Activated CD8-positive, alpha-beta T cell treated with anti-CD3 and anti-CD28 coated beads for 36 hours (primary cell): ENCODE measurements at regions not wholly inside any gene's neighbourhood (a gene's known extent, or its start where the extent isn't known, plus 50 kb on each side); places are given as distances from the start of the nearest gene placed in this dataset.
A peak's percentile ranks its signal among the peaks of the same experiment; 100 is the strongest.
"Not testable (repeated sequence)": the region's sequence is repeated elsewhere in the genome, so short reads cannot be mapped to it uniquely, and the experiment has no call there.

ENCODE experiments used
- ATAC-seq: fragments of 200-7000 bp; cut with Tn5 transposase; one replicate; pipeline ENCODE4 v1.10.0; 2021; ENCODE audit warnings: mild to moderate bottlenecking, moderate library complexity
- CTCF ChIA-PET: fragments of 350-600 bp; sonication (Branson Sonifier 250); formaldehyde crosslinking; loops from one replicate; lab custom pipeline; 2021; ENCODE audit warnings: antibody characterized with exemption; lab: Charles Lee
- POLR2A ChIA-PET: fragments of 350-600 bp; sonication (Branson Sonifier 250); formaldehyde crosslinking; loops from one replicate; lab custom pipeline; 2021; ENCODE audit warnings: antibody characterized with exemption; lab: Charles Lee
- DNase-seq: peaks from one replicate; pipeline ENCODE4 v3.0.0-alpha.2; 2020
- H3K27ac Mint-ChIP-seq: one replicate; pipeline ENCODE4 v1.8.0; 2021; ENCODE audit warnings: mild to moderate bottlenecking, mixed read lengths
- H3K27me3 Mint-ChIP-seq: one replicate; pipeline ENCODE4 v1.8.0; 2021; ENCODE audit warnings: mixed read lengths
- H3K36me3 Mint-ChIP-seq: one replicate; pipeline ENCODE4 v1.8.0; 2021; ENCODE audit warnings: low read depth, mixed read lengths
- H3K4me1 Mint-ChIP-seq: one replicate; pipeline ENCODE4 v1.8.0; 2021; ENCODE audit warnings: low read depth, mixed read lengths
- H3K4me3 Mint-ChIP-seq: one replicate; pipeline ENCODE4 v1.8.0; 2021; ENCODE audit warnings: mild to moderate bottlenecking, moderate library complexity, mixed read lengths
- H3K9me3 Mint-ChIP-seq: one replicate; pipeline ENCODE4 v1.8.0; 2021; ENCODE audit warnings: mixed read lengths
- CTCF ChIP-seq: fragments of 200-600 bp; IDR thresholded peaks from one replicate; pipeline ENCODE4 v1.8.0; 2022; ENCODE audit warnings: antibody characterized with exemption, mild to moderate bottlenecking
- intact Hi-C: fragments of 100-400 bp; cut with micrococcal nuclease; formaldehyde crosslinking; loops from one replicate; pipeline ENCODE4 v1.10.0; 2022

- Mint-ChIP-seq H3K36me3 (no peaks in the 10 kb centered on the region), H3K4me1 (no peaks in the 10 kb centered on the region), H3K4me3 (no peak overlapping the region), H3K27me3 (no peaks in the 10 kb centered on the region), H3K27ac (no peak overlapping the region), H3K9me3 (no peaks in the 10 kb centered on the region)
- TF ChIP-seq CTCF = no peak
- CTCF ChIA-PET = interaction anchor here (1.4 kb wide), 1 partner anchor 13 kb away, joined by 4 read pairs; no protein-coding TSS in a partner anchor
- DNase-seq (no peak), ATAC-seq (peak; percentile 20)
- intact Hi-C loops = no loop called here
- POLR2A ChIA-PET = no interaction called here
Measured at GRCh38 chr11:13216711-13217075, 60.9 kb upstream of the BMAL1 start.

- ATAC-seq, DNase-seq, H3K27me3 Mint-ChIP-seq, H3K36me3 Mint-ChIP-seq, H3K4me1 Mint-ChIP-seq, POLR2A ChIA-PET, CTCF ChIA-PET, H3K27ac Mint-ChIP-seq, intact Hi-C loops, H3K4me3 Mint-ChIP-seq, H3K9me3 Mint-ChIP-seq: not testable (repeated sequence)
Measured at GRCh38 chr11:13218685-13219084, 58.9 kb upstream of the BMAL1 start.

GRCh38 chr11:13220148-13220547 is 57.4 kb upstream of the BMAL1 start:
- DNase-seq (no peak), ATAC-seq (no peak)
- ChIA-PET POLR2A (no interaction called here), CTCF (interaction anchor here (0.5 kb wide), 1 partner anchor 115 kb away, joined by 3 read pairs; no protein-coding TSS in a partner anchor)
- Mint-ChIP-seq H3K27ac (no peak overlapping the region), H3K4me1 (no peaks in the 10 kb centered on the region), H3K36me3 (no peaks in the 10 kb centered on the region), H3K9me3 (no peaks in the 10 kb centered on the region), H3K27me3 (no peaks in the 10 kb centered on the region), H3K4me3 (no peak overlapping the region)
- TF ChIP-seq CTCF = no peak
- intact Hi-C loops = no loop called here

- Mint-ChIP-seq H3K4me3 (no peak overlapping the region), H3K27ac (no peak overlapping the region), H3K36me3 (no peaks in the 10 kb centered on the region), H3K9me3 (no peaks in the 10 kb centered on the region), H3K4me1 (no peaks in the 10 kb centered on the region), H3K27me3 (no peaks in the 10 kb centered on the region)
- no peak for TF ChIP-seq CTCF
- ATAC-seq (no peak), DNase-seq (no peak)
- intact Hi-C loops = no loop called here
- POLR2A ChIA-PET = no interaction called here
- CTCF ChIA-PET = interaction anchor here (1.0 kb wide), 1 partner anchor 113 kb away, joined by 3 read pairs; no protein-coding TSS in a partner anchor
Measured at GRCh38 chr11:13221722-13222121, 55.9 kb upstream of the BMAL1 start.

GRCh38 chr11:13222285-13222684 is 55.3 kb upstream of the BMAL1 start:
- Mint-ChIP-seq H3K27me3 (no peaks in the 10 kb centered on the region), H3K36me3 (no peaks in the 10 kb centered on the region), H3K4me3 (no peak overlapping the region), H3K4me1 (no peaks in the 10 kb centered on the region), H3K9me3 (no peaks in the 10 kb centered on the region), H3K27ac (no peak overlapping the region)
- ChIA-PET POLR2A (no interaction called here), CTCF (interaction anchor here (1.0 kb wide), 1 partner anchor 113 kb away, joined by 3 read pairs; no protein-coding TSS in a partner anchor)
- ATAC-seq (no peak), DNase-seq (no peak)
- intact Hi-C loops = no loop called here
- no peak for TF ChIP-seq CTCF
